ENCODE measurements at regions not wholly inside any gene's neighbourhood (a gene's known extent, or its start where the extent isn't known, plus 50 kb on each side); places are given as distances from the start of the nearest gene placed in this dataset.
"Not testable (repeated sequence)": the region's sequence is repeated elsewhere in the genome, so short reads cannot be mapped to it uniquely, and the experiment has no call there.

GRCh38 chr6:153539602-153540001 is 408.5 kb upstream of the RGS17 start:
- no peak for DNase-seq (ENCODE audit: low spot score)

DNA sequence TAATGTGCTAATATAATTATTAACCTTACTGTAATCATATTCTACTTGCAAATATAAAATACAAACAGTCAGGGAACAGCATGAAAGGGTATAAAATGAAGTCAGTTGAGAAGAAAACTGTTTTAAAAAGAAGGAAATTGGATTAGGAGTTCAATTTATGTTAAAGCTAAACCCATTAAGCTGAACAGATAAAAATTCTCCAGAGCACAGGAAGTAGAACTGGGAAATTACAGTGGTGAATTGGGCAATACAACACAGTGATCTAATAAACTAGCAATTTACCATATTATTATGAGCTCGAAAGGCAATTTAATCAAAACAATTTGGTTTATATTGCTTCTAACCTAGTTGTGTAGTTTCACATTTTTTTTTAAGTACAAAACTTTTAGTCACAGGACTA is 407.4 kb upstream of the RGS17 start:
- no peak for DNase-seq (ENCODE audit: low spot score)

DNA sequence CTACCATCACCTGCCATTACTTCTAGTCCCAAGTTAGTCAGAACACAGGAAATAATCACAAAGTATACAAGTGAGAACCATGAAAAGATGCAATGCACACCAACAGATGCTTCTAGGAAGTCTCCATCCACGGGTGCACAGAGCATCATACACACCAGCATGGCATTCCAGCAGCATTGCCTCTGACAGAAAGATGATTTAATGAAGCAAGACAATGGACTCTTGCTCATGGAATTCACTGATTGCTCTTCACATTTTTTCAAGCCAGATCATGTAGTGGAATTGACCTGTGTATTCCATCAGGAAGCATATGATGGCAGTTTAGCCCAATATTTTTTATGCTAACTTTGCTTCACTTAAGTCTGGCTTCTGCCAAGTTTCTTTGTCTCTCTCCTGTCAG is 406.3 kb upstream of the RGS17 start:
- no peak for DNase-seq (ENCODE audit: low spot score)

GRCh38 chr6:153526479-153526878 is 395.4 kb upstream of the RGS17 start:
- no peak for DNase-seq (ENCODE audit: low spot score)

DNA sequence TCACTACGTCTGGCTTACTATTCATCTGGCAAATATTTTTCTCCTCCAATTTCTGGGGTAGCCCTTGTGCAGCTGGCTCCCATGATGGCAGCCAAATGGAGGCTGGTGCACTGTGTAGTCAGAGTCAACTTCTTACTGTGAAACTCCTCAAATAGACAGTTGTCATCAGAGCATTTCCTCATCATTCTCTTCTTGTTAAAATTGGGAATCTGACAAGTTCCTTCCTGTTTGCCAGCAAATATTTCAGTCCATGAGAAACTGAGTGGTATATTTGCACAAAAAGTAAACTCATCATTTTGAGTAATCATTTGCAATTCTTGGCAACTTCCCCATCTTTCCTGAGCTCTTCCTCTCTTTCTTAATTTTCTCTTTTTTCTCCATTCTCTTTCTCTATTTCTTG is 394.9 kb upstream of the RGS17 start:
- no peak for DNase-seq (ENCODE audit: low spot score)

- DNase-seq (ENCODE audit: low spot score), result no peak
Measured at GRCh38 chr6:153523390-153523789, 392.3 kb upstream of the RGS17 start.

DNA sequence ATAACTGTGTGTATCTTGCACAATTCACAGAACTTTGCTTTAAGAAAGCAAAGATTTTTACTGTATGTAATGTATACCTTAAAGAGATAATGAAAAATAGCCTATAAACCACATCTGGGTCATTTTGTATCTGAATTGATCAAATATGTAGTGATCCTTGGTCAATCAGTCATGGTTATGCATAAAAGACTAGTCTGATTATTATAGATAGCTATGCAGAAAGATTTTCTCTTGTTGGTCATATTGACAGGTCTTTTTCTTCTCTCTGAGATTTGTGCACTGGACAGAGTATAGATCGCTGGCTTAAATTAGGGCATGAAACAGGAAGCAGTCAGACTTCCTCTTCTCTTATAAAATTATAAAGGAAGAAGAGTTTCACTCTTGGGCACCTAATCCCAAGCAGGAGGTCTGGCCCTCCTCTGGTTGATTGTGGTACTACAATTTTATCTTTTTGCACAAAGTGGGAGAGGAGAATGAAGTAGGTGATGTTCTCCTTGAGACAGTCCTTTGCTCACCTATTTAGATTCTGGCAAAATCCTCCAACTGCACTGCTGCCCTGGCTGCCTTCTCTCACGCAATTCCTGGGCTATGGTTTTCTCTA is 380.9 kb upstream of the RGS17 start:
- peak; percentile 3 for DNase-seq (ENCODE audit: low spot score)

GRCh38 chr6:153503810-153504209 is 372.7 kb upstream of the RGS17 start:
- DNase-seq (ENCODE audit: low spot score), result no peak

- DNase-seq (ENCODE audit: low spot score), result no peak
Measured at GRCh38 chr6:153493501-153493900, 362.4 kb upstream of the RGS17 start.

DNA sequence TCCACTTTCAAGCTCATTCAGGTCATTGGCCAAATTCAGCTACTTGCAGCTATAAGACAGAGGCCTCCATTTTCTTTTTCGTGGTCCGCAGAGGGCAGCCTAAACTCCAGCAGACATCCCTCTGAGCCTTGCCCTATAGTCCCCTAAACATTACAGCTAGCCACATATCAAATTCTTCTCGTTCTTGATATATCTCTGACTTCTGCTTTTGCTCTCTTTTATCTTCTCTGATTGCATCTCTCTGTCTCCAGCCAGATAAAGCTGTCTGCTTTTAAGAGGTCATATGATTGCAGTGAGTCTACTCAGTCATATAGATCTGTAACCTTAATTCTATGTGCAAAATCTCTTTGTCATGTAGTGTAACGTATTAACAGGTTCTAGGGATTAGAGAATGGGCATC is 358.4 kb upstream of the RGS17 start:
- DNase-seq (ENCODE audit: low spot score), result no peak

- no peak for DNase-seq (ENCODE audit: low spot score)
Measured at GRCh38 chr6:153488267-153488666, 357.2 kb upstream of the RGS17 start.

DNA sequence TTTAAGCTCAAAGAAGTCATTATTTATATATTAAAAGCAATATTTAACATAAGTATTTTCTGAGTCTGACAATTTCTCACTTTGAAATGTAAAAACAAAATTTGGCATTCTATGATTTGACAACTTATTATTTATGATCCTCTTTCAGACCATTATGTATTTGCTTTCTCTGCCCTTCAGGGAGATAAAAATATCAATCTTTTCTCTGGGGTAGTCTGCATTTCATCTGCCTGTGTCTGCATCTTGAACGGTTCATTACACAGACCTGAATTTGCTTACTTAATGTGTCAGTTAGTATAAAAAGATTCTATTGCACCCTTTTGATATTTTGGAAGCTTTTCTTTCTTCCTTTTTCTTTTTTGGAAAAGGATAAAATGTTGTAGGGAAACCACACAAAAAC is 354.0 kb upstream of the RGS17 start:
- no peak for DNase-seq (ENCODE audit: low spot score)

- DNase-seq (ENCODE audit: low spot score), result no peak
Measured at GRCh38 chr6:153484056-153484455, 353.0 kb upstream of the RGS17 start.

DNA sequence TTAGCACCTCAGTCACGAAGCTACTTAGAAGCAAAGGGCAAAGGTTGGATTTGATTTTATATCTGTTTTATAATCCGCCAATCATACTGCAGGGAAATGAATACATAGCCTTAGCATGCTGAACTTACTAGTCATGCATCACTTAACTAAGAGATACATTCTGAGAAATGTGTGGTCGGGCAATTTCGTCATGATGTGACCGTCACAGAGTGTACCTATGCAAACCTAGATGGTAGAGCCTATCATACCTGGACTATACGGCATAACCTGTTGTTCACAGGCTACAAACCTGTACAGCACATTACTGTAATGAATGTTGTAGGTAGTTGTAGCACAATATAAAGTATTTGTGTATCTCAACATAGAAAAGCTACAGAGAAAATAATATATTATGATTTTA is 345.2 kb upstream of the RGS17 start:
- DNase-seq (ENCODE audit: low spot score), result no peak

DNA sequence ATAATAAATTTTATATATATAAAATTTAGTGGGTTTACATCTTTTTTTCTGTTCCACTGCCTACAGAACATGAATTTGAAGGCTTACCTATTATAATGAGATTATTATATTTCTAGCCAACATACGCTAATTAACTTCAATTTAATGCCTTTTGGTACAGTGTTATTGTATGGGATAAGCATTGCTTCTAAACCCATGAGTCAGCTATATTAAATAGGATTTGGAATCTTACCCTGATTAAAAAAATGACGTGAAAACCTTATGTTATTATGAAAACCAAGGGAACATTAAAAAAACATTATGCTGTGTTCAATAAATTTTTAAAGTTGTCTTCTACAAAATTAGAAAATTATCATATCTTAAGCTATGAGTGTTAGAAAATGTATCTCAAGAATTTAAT is 334.0 kb upstream of the RGS17 start:
- DNase-seq (ENCODE audit: low spot score), result no peak

DNA sequence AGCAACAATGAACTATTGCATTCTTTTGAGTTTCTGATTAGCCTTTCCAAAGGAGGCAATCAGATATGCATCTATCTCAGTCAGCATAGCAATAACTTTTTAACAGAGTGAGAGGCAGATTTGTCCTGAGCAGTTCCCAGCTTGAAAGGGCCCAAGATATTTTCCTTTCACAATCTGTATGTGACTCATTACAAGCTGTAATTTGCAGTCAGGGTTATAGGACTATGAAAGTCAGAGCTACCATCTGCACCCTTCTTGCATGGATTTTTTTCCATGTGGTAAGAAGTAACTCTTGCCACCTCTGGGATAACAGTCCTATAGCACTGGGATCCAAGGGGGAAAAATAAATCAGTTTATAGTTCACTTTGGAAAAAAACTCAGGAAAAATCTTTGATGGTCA is 318.2 kb upstream of the RGS17 start:
- DNase-seq (ENCODE audit: low spot score), result no peak

GRCh38 chr6:153442749-153443148 is 311.7 kb upstream of the RGS17 start:
- not testable (repeated sequence) for DNase-seq (ENCODE audit: low spot score)

GRCh38 chr6:153442096-153442495 is 311.0 kb upstream of the RGS17 start:
- DNase-seq (ENCODE audit: low spot score), result no peak

DNA sequence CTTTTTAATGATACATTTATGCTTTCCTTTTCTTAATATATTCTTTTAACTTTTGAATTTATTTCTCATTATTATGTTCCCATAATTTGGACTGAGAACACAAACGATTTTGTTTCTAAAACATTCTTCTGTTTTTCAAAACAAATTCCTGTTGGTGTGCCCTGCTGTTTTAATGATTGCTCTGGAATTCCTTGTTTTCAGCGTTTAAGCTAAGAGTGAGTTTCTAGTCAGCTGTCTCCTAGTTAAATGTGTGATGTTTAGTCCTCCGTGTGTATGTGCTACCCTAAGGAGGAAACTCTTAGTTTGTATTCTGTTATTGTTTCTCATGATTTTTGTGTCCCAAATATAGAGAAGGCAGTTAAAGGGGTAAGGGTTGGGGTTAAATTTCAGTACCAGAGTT is 306.1 kb upstream of the RGS17 start:
- DNase-seq (ENCODE audit: low spot score), result no peak

GRCh38 chr6:153436351-153436750 is 305.3 kb upstream of the RGS17 start:
- no peak for DNase-seq (ENCODE audit: low spot score)

DNA sequence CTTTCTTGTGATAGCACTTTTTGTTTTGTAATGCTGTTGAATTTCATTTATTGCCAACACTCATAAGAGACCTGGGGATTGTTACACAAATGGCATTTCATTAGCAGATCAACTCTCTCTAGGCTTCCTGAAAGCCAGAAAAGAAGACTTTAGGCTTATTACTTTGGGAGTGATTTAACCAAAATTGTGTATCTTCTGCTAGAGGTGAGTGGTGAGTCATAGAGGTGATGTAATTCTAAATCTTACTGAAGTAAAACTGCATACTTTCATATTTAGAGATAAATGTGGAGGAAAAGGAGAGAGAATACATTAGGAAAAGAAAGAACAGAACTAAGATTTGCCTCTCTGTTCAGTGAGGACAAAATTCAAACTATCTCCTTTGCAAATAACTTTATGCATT is 304.7 kb upstream of the RGS17 start:
- no peak for DNase-seq (ENCODE audit: low spot score)

GRCh38 chr6:153425536-153425935 is 294.5 kb upstream of the RGS17 start:
- DNase-seq (ENCODE audit: low spot score), result no peak

- DNase-seq (ENCODE audit: low spot score), result no peak
Measured at GRCh38 chr6:153424719-153425400, 293.8 kb upstream of the RGS17 start.

DNA sequence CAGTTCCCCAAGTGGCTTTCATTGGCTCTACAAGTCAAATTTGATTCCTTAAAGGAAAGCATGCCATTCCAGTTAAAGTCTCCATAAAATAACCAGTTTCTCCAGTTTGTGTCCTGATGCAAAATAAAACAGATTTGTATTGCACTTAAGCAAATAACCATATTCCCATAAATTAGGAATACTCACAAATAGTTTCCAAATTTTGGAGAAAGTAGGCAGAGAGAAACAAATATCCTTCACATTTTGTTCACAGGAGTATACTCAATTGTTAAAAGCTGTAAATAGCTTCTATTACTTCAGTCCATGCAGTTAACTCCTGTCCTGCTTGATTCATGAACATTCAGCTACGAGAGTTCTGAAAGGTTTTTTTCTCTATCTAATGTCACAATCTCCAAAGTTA is 281.4 kb upstream of the RGS17 start:
- DNase-seq (ENCODE audit: low spot score), result no peak

Measured in CD4-positive, alpha-beta T cell treated with Interleukin-15 for 4 hours (primary cell).